ENCODE measurements at regions not wholly inside any gene's neighbourhood (a gene's known extent, or its start where the extent isn't known, plus 50 kb on each side); places are given as distances from the start of the nearest gene placed in this dataset.

- H3K4me3 ChIP-seq (ENCODE audit: low read depth, low read length) = no peak overlapping the region
- in situ Hi-C loops (cut with HindIII; ENCODE audit: low sequenced_read_pairs) = no loop called here
- TF ChIP-seq CTCF (IDR thresholded peaks at IDR 0.05; ENCODE audit: low read depth, low read length, missing control alignments) = no peak
- DNase-seq (ENCODE audit: low read depth) = no peak
These were observed 66.2 kb upstream of the SELENOK start for GRCh38 chr3:53957831-53958230.

GRCh38 chr3:53956586-53956985 is 64.9 kb upstream of the SELENOK start:
- TF ChIP-seq CTCF (IDR thresholded peaks at IDR 0.05; ENCODE audit: low read depth, low read length, missing control alignments) = no peak
- H3K4me3 ChIP-seq (ENCODE audit: low read depth, low read length) = no peak overlapping the region
- DNase-seq (ENCODE audit: low read depth) = no peak
- in situ Hi-C loops (cut with HindIII; ENCODE audit: low sequenced_read_pairs) = no loop called here

- no peak for TF ChIP-seq CTCF (IDR thresholded peaks at IDR 0.05; ENCODE audit: low read depth, low read length, missing control alignments)
- in situ Hi-C loops (cut with HindIII; ENCODE audit: low sequenced_read_pairs) = no loop called here
- DNase-seq (ENCODE audit: low read depth) = no peak
- H3K4me3 ChIP-seq (ENCODE audit: low read depth, low read length) = no peak overlapping the region
These were observed 57.9 kb upstream of the SELENOK start for GRCh38 chr3:53949541-53949940.

GRCh38 chr3:53948174-53948573 is 56.5 kb upstream of the SELENOK start:
- no peak for TF ChIP-seq CTCF (IDR thresholded peaks at IDR 0.05; ENCODE audit: low read depth, low read length, missing control alignments)
- no peak overlapping the region for H3K4me3 ChIP-seq (ENCODE audit: low read depth, low read length)
- in situ Hi-C loops (cut with HindIII; ENCODE audit: low sequenced_read_pairs) = no loop called here
- DNase-seq (ENCODE audit: low read depth) = no peak

GRCh38 chr3:53944028-53944427 is 52.4 kb upstream of the SELENOK start:
- DNase-seq (ENCODE audit: low read depth) = no peak
- no peak overlapping the region for H3K4me3 ChIP-seq (ENCODE audit: low read depth, low read length)
- in situ Hi-C loops (cut with HindIII; ENCODE audit: low sequenced_read_pairs) = no loop called here
- no peak for TF ChIP-seq CTCF (IDR thresholded peaks at IDR 0.05; ENCODE audit: low read depth, low read length, missing control alignments)

- in situ Hi-C loops (cut with HindIII; ENCODE audit: low sequenced_read_pairs) = no loop called here
- no peak for TF ChIP-seq CTCF (IDR thresholded peaks at IDR 0.05; ENCODE audit: low read depth, low read length, missing control alignments)
- no peak overlapping the region for H3K4me3 ChIP-seq (ENCODE audit: low read depth, low read length)
- DNase-seq (ENCODE audit: low read depth) = no peak
These were observed 50.3 kb upstream of the SELENOK start for GRCh38 chr3:53941950-53942349.

Measured in astrocyte of the cerebellum (primary cell).